ENCODE measurements at regions not wholly inside any gene's neighbourhood (a gene's known extent, or its start where the extent isn't known, plus 50 kb on each side); places are given as distances from the start of the nearest gene placed in this dataset.
"Not testable (repeated sequence)": the region's sequence is repeated elsewhere in the genome, so short reads cannot be mapped to it uniquely, and the experiment has no call there.

DNA sequence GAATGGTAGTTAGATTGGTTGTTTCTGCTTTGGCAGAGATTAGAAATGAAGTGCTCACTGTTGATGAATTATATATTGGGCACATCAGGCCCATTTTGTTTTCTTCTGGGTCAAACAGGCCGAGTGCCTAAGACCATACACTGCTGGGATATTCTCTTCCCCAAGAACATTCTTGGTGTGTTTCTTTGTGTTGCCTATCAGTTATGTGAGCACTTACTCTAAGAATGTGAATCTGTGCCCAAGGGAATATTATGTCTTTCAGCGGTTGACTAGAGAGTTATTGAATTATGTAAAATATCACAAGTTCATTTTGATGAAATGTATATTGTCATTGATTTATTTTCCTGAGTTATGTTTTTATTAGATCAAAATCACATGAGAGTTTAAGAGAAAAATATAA, 255.5 kb upstream of the SMIM30 start:
- no peak for DNase-seq

DNA sequence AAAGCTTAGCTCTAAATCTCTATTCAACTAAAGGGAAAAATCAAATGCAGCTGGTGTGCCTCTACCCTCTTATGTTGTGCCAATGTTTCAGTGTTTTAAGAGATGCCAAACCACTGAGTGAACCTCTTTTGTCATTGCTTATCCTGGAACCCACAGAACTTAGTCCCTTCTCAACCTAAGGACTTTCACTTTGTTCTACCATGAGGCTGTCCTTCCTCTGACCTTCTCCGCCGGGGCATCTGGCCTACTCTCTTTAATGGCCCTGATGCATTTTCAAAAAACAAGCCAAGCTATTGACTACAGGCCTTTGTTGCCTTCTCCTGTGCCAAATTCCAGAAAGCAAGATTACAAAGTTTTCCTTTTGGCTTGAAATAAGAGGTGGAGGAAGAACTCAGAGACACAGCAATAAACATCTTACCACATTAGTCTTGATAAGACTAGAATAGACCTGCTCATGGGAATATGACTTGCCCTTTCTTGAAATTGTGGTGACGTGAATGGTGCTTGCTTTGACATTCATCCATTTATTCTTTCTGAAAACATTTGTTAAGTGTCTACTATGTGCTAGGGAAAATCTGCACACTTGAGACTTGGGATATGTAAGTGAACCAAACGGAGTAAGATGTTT, 253.2 kb upstream of the SMIM30 start:
- DNase-seq: no peak

DNA sequence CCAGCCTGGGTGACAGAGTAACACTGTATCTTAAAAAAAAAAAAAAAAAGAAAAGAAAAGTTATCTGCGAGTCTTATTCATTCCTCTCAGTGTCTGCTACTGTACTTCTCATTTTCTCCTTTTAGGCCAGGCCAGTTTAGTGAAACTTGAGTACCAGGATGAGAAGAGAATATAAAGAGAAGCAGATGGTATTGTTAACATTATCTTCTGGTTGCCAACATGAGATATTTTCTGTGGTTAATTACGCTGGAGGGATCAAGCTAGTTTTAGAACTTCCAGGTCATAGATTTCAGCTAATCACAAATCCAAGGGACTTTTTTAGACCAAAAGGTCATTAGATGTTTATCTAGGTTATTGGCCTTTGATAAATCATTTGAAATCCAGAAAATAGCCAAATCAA, 252.6 kb upstream of the SMIM30 start:
- no peak for DNase-seq

DNA sequence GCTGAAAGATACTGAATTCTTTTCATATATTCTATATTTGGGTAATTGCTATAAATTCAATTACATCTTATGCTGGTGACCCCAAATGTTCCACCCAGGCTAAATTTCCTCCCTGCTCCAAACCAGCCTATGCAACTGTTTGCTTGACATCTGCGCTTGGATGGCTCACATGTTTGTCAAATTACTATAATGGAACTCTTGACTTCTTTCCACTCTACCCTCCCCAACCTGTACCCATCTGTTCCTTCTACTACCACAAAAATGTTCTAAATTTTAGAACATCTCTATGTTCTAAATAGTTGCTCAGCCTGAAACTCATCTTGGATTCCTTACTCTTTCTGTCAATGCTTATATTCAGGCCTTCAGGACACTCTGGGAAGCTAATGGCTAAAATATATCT, 249.9 kb upstream of the SMIM30 start:
- no peak for DNase-seq

DNA sequence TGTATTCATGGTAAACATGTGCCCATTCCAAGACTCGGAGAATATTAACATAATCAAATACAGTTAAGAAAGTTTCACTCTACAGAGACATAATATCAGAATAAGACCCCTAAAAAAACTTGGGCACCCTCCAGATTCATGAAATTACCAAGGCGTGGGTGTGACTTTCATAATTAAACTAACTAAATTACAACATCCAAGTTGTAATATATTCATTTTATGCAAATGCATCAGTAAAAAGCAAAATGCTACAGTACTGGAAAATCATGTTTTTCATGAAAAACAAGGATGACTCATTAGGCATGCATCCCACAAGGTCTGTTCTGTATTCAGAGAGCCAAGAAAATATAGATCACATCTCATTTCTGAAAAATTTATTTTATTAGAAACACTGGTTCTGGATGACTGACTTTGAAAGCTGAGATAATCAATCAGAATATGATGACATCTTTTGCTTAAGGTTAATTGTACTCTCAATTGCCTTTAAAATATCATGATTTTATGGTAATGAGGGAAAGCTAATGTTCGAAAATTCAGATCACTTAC, 248.8 kb upstream of the SMIM30 start:
- DNase-seq: no peak

DNA sequence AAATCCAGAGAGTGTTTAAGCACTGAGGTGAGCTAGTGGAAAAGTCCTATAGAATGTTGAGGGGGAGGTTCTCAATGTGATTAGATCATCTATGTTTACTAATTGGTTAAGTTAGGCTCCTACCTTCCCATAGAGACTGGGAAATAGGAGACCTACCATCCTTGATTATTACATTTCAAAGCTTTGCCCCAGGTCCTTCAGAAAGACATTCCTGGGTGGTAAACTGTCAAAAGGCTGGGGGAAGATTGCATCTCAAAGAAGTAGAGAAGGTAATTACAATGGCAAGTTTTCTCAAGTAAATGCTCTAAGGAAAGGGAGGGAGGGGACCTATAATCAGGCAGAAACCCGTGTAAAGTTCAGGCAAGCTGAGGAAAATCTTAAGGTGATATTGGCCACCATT, 247.8 kb upstream of the SMIM30 start:
- DNase-seq: no peak

DNA sequence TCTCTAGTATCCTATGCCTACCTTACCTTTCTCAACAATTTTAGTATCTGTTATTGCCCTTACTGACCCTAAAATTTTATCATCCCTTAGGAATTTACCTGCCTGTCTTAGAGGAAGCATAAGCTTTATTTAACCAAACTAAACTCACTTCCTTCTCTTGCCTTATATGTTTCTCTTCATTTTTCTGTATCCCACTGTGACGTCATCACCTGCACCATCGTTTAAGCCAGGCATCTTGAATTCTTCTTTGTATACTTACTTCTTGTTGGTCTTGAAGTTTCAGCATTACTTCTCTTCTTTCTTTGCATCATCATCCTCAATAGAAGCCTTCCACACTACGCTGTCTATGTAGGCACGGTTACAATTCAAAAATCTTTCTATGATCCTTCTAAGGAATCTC, 231.0 kb upstream of the SMIM30 start:
- no peak for DNase-seq

DNA sequence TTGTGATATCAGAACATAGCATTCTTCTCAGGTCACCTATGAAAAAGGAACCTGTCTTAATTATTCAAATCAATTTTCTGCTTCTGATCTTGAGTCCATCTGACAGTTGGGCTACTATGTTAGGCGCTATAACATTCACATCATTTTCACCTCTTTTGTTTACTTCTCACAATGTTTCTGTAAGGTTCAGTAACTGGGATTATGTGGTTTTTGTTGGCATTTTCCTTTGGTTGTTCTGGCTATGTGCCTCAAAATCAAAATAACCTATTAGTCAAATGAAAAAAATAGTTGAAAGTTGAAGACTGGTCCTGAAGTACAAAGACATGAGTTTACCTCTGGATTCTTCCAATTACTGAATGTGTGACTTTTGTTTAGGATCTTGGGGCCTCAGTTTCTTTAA, 221.3 kb upstream of the SMIM30 start:
- no peak for DNase-seq

DNA sequence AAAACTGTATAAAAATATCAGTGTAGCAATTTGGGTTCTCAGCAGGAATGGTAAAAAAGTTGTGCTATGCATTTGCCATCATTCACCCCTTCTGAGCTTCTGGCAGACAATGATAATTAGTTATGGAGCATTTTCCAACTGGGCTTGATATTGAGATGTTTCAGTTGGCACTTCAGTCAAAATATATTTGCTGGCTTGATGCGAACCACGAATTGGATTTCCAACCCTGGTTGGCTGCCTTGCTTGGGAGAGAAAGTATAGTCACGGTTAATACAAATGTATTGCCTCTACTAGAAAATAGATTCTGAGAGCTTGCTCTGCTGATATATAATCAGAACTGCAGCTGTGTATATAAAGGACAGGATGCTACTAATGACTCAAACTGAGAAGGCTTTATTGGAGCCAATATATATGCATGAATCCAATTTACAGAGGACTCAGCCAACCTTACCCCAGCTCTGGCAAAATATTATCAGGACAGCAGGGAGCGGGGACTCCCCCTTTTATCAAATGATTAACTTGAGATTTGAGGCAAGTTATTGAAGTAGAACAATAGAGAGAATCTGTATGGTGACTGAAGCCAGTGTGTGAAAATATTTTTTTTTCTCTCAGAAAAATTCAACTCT, 219.8 kb upstream of the SMIM30 start:
- no peak for DNase-seq

DNA sequence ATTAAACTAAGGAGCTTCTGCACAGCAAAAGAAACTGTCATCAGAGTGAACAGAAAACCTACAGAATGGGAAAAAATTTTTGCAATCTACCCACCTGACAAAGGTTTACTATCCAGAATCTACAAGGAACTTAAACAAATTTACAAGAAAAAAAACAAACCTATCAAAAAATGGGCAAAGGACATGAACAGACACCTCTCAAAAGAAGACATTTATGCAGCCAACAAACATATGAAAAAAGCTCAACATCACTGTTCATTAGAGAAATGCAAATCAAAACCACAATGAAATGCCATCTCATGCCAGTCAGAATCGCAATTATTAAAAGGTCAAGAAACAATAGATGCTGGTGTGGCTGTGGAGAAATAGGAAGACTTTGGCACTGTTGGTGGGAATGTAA, 218.5 kb upstream of the SMIM30 start:
- DNase-seq: not testable (repeated sequence)

DNA sequence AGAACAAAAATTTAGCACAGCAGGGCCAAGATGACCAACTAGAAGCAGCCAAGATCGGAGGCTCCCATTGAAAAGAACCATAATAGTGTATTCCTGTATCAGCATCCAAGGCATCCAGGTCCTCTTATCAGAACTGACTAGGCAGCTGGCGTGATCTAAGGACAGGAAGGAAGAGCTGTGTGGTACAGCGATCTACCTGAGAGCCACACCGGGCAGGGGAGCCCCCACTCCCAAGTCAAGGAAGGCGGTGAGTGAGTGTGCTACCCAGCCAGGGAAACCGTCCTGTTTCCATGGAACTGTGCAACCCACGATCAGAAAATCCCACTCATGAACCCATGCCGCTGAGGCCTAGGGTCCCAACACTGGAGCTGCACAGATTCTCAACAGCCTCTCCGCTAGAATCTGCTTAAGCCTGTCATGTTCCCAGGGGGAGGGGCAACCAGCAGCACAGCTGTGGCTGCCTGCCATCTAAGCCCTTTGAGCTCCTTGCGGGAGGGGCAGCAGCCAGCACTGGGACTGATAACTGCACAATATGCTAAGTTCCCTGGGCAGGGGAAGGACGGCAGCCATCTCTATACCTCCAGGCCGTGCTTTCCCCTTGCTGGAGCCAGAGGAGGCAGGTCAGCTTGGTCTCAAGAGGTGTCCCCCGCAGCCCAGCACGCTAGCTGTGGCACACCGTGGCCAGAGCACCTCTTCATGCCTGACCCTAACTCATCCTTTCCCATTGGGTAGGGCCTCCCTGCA, 213.0 kb upstream of the SMIM30 start:
- DNase-seq: no peak

DNA sequence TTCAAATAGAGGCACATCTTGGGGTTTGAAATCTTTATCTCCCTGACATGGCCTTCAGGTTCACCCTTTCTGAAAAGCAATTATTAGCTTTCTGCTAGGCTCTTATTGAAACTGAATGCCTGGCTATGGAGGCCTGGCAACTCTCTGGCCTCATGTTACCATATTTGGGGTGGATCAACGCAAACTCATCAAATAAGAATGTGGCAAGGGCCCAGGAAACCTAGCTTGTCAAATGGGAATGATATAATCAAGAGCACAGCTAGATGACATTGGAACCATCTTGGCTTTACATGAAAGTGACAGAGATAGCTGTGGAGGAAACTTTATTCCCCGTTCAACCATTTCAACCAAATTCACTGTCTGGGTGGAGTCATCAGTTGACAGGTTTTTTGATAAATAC, 202.8 kb upstream of the SMIM30 start:
- DNase-seq: no peak

DNA sequence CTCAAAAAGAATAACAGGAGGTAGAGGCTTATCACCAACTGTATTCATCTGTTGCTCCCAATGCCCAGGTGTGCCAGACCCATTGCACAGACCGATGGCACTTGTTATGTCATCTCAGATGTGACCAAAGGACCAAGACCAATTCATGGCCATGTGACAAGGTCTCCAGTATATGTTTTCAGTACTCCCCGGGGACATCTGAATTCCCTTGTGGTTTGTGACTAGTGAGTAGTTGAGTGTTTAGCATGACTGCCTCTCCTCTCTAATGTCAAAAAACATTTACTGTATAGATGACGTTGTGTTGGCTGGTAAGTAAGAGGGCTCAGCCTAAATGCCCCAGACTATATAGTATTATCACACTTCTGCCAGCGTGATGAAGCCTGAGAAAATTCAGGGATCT, 202.1 kb upstream of the SMIM30 start:
- no peak for DNase-seq

DNA sequence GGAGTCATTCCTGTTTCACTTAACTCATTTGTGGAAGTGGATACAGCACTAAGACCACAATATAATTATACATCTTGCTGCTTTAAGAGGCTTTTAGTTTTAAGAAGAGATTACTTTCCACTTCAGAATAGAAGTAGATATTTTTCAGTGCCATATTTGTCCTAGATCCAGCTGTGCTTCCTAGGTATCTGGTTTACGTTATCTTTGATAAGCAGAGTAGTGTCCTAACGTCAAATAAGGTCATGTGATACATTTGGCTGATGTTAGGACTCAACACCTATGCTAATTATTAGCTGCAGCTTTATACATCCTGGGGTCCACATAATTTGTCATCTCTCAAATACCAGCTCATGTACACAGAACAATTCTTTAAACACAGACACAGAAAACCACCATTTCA, 196.2 kb upstream of the SMIM30 start:
- no peak for DNase-seq

DNA sequence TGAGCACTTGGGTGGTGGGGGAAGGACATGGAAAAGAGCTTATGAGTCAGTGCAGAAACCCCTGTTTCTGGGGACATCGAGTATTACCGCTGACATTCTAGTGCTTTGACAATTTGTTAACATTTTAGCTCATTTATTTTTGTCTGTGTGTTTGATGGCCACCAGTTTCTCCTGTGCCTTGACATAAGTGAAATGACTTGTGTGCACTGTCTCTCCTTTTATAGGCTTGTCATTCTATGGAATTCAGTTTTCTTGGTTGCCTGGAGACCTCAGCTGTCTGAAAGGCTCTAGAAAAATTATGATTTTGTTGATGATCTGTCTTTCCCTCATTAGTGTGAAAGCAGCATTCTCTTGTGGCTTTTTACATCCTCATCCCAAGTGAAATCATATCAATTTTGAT, 190.0 kb upstream of the SMIM30 start:
- DNase-seq: no peak

DNA sequence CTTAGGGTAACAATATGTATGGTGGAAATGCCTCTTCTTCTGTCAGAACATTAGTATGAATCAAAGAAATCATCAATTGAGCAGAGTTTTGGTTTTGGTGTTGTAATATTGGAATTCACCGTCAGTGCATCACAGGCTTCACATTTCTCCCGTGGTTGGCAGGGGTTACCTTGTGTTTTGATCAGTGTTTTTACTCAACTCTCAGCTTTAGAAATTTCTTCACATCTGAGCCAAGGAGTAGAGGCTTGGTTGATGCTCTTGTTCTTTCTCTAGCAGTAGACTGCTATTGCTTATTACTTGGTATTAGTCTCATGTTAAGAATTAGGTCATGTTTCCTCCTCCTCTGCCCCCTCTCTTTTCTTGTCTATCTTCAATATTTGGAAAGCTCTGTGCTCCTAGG, 188.8 kb upstream of the SMIM30 start:
- DNase-seq: no peak

DNA sequence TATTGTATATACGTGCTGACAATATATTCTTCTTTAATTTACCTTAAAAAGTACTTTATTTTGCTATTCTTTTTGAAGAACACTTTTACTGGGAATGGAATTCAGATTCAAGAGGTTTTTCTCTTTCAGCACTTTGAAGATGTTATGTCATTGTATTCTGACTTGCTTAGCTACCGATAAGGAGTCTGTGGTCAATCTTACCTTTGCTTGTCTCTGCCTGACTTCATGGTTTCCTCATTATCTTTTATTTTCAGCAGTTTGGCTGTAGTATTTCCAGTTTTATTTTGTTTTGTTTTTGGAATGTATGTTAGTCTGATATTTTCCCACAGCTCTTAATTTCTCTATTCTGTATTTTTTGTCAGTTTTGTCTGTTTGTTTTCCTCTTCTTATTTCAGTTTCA, 187.9 kb upstream of the SMIM30 start:
- DNase-seq: no peak

DNA sequence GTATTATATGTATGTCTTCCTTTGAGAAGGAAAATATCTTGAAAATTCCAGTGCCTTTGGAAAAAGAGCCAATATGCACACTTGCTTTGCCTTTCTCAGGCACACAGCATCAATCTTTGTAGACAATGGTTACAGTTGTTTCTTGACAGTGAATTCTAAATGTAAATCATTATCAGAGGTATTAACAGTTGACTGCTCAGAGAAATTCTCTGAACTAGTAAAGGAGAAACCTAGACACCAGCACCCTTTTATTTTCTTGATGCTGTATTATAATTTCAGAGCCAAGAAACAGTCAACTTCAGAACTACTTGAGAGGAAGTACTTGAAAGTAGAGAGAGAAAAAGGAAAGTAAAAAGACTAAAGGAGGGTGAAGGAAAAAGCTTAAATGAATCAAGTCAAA, 185.8 kb upstream of the SMIM30 start:
- no peak for DNase-seq

DNA sequence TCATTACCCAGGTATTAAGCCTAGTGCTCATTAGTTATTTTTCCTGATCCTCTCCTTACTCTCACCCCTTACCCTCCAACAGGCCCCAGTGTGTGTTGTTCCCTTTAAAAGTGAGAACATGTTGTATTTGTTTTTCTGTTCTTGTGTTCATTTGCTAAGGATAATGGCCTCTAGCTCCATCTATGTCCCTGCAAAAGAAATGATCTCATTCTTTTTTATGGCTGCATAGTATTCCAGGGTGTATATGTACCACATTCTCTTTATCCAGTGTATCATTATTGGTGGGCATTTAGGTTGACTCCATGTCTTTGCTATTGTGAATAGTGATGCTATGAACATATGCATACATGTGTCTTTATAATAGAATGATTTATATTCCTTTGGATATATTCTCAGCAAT, 185.0 kb upstream of the SMIM30 start:
- not testable (repeated sequence) for DNase-seq

DNA sequence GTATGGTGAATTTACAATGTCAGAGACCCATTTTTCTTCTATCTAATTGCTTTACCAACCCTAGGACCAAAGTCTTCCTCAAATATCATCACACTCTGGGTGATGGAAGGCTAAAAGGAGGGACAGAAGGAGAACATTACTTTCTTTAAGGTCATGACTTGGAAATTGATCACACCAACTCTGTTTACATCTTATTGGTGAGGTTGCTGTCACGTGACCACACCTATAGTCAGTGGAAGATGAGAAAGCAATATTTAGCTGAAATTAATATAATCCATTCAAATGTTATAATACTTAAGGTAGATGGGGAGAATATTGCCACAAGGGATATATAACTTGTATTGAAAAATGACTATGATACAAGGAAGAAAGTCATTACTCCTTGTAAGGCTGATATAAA, 183.6 kb upstream of the SMIM30 start:
- DNase-seq: no peak

DNA sequence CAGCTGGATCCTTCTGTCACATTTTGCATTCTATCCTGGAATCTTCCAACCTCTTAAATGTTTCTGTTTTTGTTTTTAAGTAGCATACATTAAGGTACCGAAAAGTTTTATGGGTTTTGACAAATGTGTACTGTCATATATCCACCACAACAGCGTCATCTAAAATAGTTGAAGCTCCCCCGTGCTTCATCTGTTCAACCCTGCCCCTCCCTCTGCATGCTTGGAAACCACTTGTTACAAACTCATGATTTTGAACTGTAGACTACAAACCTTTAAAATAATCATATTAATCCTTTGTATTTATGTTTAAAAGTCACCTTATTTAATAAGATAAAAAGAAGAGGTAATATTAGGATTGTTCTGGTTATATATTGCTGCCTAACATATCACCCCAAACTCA, 182.8 kb upstream of the SMIM30 start:
- no peak for DNase-seq

DNA sequence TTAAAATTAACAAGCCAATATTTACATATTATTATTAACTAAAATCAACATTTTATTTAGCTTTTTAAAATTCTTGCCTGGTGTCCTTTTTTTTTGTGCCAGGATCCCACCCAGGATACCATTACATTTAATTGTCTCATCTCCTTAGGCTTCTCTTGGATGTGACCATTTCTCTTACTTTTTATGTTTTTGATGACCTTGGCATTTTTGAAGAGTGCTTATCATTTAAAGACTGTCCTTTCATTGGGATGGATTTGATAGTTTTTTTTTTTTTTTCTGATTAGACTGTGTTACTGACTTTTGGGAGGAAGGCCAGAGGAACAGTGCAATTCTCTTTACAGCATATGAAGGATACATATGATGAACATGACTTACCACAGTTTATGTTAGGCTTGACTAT, 181.4 kb upstream of the SMIM30 start:
- no peak for DNase-seq

DNA sequence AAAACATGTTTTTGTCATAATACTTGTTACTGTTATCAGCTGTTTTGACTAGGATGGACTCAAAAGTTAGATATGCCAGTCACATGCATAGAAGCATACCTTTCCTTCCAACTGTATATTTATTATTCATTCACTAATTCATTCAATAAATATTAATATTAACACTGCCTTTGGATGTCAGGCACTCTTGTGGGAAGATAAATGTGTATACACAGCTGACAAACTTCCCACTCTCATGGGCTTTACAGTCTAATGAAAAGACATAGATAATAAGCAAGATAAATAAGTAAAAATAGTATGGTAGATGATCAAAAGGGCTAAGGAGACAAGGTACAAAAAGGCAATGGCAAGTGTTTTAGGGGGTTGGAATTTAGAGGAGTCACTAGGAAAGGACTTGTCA, 180.1 kb upstream of the SMIM30 start:
- DNase-seq: no peak

DNA sequence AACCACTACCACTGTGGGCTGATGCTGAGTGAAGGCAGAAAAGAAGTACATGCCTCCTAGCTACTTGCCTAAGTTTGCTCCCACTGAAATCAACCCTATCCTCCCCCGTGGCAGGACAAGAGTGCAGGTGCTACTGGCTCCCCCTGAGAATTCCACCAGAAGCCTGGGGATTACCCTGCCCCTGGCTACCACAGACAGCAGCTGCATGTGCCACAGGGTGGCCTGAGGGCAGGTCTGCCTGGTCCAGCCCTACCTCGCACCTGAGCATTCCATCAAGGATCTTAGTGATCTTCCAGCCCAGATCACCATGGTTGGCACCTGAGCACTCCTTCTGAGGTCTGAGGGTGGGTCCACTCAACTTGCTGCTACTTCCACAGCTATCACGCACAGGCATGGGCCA, 176.4 kb upstream of the SMIM30 start:
- no peak for DNase-seq
